GM19452 (cell line): ENCODE measurements at regions not wholly inside any gene's neighbourhood (a gene's known extent, or its start where the extent isn't known, plus 50 kb on each side); places are given as distances from the start of the nearest gene placed in this dataset.
"Not testable (repeated sequence)": the region's sequence is repeated elsewhere in the genome, so short reads cannot be mapped to it uniquely, and the experiment has no call there.

ENCODE experiments used
- ATAC-seq: cut with Tn5 transposase; IDR thresholded peaks from one replicate; pipeline ENCODE4 v1.9.1; 2021; ENCODE audit not compliant: unreplicated experiment

DNA sequence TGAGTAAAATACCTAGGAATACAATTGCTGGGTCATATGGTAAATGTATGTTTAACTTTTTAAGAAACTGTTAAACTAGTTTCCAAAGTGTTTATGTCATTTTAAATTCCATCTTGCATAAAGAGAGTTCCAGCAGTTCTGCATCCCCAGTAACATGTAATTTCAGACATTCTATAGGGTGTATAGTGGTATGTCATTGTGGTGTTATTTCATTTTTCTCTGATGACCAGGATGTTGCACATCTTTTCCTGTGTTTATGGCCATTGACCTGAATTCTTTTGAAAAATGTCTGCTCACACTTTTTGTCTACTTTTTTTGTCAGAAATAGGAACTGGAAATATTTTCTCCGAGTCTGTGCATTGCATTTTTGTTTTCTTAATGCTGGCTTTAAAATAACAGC is 128.9 kb downstream of the TMEM200A start:
- ATAC-seq = no peak

GRCh38 chr6:130500693-130501092 is 134.9 kb downstream of the TMEM200A start:
- no peak for ATAC-seq

DNA sequence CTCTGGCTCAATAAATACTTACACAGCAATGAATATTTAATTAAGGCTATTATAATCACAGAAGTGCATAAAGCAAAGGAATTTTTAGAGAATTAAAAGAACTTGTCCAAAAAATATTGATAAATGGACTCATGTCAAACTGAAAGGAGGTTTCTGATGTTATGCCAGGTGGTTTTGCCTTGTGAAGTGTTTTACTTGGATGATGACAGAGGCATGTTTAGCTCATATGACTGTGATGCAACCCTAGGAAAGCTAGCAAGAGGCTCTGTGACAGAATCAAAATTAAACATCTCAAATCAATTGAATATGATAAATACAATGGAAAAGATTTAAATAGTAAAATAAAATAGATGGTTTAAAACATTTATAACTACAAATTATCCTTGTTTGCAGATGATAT is 137.3 kb downstream of the TMEM200A start:
- ATAC-seq = no peak

DNA sequence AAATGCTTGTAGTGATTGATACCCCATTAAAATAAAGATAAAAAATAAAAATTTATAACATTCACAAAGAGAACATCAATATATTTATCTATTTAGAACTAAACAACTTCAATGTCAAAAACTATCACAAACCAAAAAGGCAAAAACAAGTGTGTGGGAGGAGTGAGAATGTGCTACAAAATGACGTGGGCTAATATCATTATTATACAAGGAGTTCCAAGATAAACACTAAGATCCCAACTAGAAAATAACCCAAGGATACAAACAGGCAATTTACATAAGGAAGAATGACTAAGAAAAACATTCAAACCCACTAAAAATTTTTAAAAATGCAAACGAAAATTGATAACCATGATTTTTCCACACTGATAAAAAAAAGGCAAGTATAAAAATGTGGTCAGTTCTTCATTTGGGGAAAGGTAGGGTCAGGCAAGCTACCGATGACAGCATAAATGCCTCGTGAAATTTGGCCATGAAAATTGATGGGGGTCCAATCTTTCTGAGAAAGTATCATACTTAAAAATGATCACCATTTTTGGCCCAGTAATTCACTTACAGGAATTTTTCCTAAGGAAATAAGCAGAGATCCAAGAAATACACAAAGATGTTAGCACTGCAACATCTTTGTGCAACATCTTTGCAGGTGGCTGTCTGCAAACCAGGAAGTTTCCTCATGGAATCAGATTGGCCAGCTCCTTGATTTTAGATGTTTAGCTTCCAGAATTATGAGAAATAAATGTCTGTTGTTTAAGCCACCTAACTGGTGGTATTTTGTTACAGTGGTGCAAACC is 140.2 kb downstream of the TMEM200A start:
- no peak for ATAC-seq

DNA sequence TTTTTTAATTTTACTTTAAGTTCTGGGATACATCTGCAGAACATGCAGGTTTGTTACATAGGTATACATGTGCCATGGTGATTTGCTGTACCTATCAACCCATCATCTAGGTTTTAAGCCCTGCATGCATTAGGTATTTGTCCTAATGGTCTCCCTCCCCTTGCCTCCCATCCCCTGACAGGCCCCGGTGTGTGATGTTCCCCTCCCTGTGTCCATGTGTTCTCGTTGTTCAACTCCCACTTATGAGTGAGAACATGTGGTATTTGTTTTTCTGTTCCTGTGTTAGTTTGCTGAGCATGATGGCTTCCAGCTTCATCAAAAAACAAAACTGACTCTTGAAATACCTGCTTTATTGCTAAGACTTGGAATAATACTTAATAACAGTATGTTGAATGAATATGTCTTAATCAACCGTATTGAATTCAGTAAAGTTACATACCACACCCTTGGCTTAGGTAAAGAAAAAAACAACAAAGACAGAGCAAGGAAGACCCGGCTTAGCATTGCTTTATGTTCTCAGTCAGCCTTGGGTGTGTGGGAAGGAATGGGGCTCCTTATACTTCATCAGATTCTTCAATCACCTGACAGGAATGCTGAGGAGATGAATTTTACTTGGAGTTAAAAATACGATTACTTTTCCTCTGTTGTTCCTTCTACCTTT is 141.3 kb downstream of the TMEM200A start:
- ATAC-seq = not testable (repeated sequence)

DNA sequence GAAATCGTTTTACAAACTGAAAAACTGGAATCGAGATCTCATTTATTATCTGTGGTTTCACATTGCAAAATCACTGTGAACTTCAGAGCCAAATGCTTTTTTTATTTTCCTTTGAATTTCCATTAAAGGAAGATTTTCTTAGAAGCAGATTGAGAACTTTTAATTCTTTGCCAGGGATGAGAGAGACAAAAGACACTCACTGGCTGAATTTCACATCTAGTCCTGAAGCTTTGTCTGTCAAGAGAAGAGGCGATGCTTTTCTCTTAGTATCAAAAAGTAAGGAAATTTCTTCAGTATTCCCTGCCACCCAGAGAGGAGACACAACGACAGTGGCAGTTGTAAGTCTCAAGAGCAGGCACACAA is 141.8 kb downstream of the TMEM200A start:
- no peak for ATAC-seq

DNA sequence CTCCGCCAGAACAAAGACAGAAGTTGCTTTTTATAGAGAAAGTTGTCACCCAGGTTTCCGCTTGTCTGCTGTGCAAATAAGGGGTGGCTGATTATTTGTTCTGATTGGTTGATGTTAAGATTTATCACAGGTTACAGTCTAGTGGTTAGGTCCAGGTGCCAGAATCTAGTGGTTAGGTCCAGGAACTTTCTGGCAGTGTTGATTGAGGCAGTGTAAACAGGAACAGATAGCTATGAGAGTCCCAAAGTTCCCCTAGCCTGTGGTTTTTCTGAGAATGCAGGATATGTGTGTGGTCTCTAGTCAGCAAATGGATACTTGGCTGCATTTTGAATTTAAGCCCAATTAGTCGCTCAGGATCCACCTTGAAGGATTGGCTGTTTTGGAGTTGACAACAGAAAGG is 148.0 kb downstream of the TMEM200A start:
- peak; percentile 65 for ATAC-seq

DNA sequence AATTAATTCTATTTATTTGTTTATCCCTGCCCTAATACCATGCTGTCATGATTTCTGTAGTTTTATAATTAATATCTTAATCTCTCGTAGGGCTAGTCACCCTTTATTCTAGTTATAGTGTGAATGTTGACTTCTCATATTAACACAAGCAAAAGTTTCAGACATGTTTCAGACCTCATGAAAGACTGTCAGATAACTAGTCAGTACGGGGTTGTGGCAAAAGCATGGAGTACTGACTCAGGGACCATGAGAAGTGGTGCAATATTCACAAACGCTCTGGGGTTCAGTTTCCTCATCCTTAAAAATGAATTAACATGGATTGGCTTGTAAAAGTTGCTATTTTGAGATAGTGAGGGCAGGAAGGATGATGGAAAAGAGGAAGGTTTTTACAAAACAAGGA is 148.9 kb downstream of the TMEM200A start:
- ATAC-seq = no peak

DNA sequence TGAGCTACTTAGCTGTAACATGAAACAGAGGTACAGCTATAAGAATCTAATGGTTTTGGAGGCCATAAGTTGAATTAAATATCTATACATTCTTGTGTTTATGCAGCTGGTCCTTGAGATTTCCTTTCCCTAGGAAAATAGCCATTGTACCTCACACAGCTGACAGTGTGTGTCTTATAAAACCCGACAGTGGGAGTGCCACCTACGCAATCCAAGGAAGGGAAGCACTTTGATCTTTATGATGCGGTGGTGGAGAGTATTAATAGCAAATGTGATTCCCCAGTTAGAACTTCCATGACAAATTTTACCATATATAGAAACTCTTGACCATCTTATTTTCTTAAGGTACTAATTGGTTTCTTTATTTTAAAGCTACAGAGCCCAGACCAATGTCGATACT is 149.5 kb downstream of the TMEM200A start:
- ATAC-seq = no peak

- no peak for ATAC-seq
Observed at GRCh38 chr6:130516604-130517003, 150.8 kb downstream of the TMEM200A start.

DNA sequence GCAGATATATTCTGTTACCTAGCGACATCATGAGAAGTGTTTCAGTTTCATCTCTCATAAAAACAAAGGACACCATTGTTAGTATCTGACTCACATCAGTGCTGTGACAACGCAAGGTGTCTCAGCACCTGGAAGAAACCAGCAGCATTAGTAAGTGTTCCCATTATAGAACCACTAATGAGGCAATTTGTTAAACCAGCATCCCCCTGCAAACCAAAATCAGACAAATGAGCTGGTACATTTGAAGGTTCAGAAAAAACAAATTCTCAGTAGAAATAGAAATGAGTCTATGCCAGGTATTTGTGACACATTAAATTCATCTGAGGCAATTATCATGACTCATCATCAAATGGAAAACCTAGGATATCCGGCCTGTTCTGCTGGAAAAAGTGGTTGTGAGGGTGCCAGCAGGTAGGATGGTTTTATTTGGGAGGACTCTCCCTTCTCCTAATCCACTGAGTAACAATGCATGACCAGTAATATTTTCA is 151.7 kb downstream of the TMEM200A start:
- ATAC-seq = peak; percentile 61

- ATAC-seq = no peak
Observed at GRCh38 chr6:130518588-130518987, 152.8 kb downstream of the TMEM200A start.

DNA sequence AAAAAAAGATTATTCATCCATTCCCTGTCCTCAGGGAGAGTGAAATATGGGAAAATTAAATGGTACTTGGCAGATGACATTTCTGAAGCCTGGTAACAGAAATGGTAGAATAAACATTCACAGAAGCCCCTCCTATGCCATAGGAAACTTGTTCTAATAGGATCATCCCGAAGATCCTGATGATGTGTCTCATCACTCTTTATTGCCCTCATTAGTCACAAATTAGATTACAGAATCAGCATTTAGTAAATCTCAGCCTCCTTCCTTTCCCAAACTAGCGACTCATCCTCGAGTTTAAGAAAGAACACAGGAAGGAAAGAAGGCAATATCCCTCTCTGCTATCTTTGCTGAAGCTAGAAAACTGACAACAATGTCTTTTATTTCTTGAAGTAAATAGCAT is 154.4 kb downstream of the TMEM200A start:
- ATAC-seq = no peak

- no peak for ATAC-seq
Observed at GRCh38 chr6:130520801-130521200, 155.0 kb downstream of the TMEM200A start.

- ATAC-seq = no peak
Observed at GRCh38 chr6:130524552-130524951, 158.7 kb downstream of the TMEM200A start.

GRCh38 chr6:130525408-130525807 is 159.6 kb downstream of the TMEM200A start:
- ATAC-seq = peak; percentile 62

- no peak for ATAC-seq
Observed at GRCh38 chr6:130526466-130526865, 160.6 kb downstream of the TMEM200A start.

DNA sequence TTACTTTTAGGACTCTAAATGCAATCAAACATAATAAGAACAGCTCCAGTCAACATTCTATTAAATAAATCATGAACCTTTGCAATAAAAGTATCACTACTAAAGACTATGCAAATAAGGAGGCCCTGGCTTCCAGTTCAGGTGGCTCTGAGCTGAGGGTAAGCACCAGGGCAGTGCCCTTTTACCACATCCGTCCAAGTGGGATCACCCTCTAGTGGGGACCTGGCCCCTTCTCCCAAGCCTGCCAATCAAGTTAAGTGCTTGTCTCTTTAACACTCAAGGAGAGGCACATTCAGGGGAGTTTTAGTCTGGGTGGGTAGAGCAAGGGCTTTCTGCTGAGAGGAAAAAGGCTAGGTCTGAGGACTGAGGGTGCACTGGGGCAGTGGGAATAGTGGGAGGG is 161.4 kb downstream of the TMEM200A start:
- no peak for ATAC-seq

GRCh38 chr6:130529569-130530149 is 163.8 kb downstream of the TMEM200A start:
- ATAC-seq = no peak

GRCh38 chr6:130534627-130535026 is 168.8 kb downstream of the TMEM200A start:
- no peak for ATAC-seq

DNA sequence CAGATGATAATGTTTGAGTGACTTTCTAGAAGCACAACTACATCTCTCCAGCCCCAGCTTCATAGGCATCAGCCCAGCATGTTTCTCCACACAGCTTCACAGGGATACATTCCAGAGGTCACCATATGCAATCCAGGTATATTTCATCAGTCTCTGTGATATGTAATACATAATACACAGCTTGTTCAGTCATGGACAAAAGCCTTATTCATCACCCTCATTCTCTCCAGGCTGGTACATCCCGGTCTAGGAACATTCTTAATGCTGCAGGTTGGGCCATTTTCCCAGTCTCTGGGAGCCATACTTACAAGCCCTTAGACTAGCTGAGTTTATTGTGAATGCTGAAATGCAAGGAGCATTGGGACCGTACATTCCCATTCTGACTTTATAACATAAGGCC is 169.4 kb downstream of the TMEM200A start:
- no peak for ATAC-seq

DNA sequence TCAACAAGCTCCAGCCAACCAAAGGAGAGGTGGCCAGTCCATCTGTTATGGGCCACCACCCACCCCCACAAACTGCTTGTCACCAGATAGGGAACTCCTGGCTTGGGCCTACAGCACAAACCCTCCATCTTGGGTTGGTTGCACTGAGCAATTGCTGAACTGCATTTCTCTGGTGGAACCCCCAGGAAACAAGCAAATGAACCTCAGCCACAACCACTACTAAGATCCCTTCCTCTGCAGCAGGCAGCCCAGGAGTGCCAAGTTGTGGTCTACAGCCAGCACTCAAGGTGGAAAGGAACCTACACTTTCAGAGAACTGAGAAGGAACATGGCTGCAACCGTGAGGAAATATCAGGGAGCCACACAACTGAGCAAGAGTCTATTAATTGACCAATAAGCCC is 171.6 kb downstream of the TMEM200A start:
- no peak for ATAC-seq
